ENCODE measurements at regions not wholly inside any gene's neighbourhood (a gene's known extent, or its start where the extent isn't known, plus 50 kb on each side); places are given as distances from the start of the nearest gene placed in this dataset.
"Not testable (repeated sequence)": the region's sequence is repeated elsewhere in the genome, so short reads cannot be mapped to it uniquely, and the experiment has no call there.

- H3K4me1 ChIP-seq (ENCODE audit: control insufficient read depth, insufficient read depth, low read length); H3K27ac ChIP-seq (ENCODE audit: extremely low read depth, low read depth, low read length); CTCF ChIA-PET; H3K36me3 ChIP-seq (ENCODE audit: control insufficient read depth in 2 of 2, insufficient read depth in 1 of 2, low read length in 2 of 2); POLR2A ChIA-PET; H3K4me3 ChIP-seq (ENCODE audit: low read depth, low read length); H3K9me3 ChIP-seq (ENCODE audit: control insufficient read depth, insufficient read depth, low read depth, low read length): not testable (repeated sequence)
Observed at GRCh38 chr21:8377093-8377841, 2144.1 kb upstream of the TPTE start.

GRCh38 chr21:8380419-8381079 is 2140.8 kb upstream of the TPTE start:
- CTCF ChIA-PET; H3K27ac ChIP-seq (ENCODE audit: extremely low read depth, low read depth, low read length); POLR2A ChIA-PET; H3K9me3 ChIP-seq (ENCODE audit: control insufficient read depth, insufficient read depth, low read depth, low read length); H3K4me1 ChIP-seq (ENCODE audit: control insufficient read depth, insufficient read depth, low read length); H3K36me3 ChIP-seq (ENCODE audit: control insufficient read depth in 2 of 2, insufficient read depth in 1 of 2, low read length in 2 of 2); H3K4me3 ChIP-seq (ENCODE audit: low read depth, low read length): not testable (repeated sequence)

- H3K27ac ChIP-seq (ENCODE audit: extremely low read depth, low read depth, low read length); H3K9me3 ChIP-seq (ENCODE audit: control insufficient read depth, insufficient read depth, low read depth, low read length); H3K4me3 ChIP-seq (ENCODE audit: low read depth, low read length); H3K36me3 ChIP-seq (ENCODE audit: control insufficient read depth in 2 of 2, insufficient read depth in 1 of 2, low read length in 2 of 2); H3K4me1 ChIP-seq (ENCODE audit: control insufficient read depth, insufficient read depth, low read length); POLR2A ChIA-PET; CTCF ChIA-PET: not testable (repeated sequence)
Observed at GRCh38 chr21:8388169-8388939, 2133.0 kb upstream of the TPTE start.

- H3K9me3 ChIP-seq (ENCODE audit: control insufficient read depth, insufficient read depth, low read depth, low read length); POLR2A ChIA-PET; H3K27ac ChIP-seq (ENCODE audit: extremely low read depth, low read depth, low read length); H3K4me1 ChIP-seq (ENCODE audit: control insufficient read depth, insufficient read depth, low read length); H3K36me3 ChIP-seq (ENCODE audit: control insufficient read depth in 2 of 2, insufficient read depth in 1 of 2, low read length in 2 of 2); CTCF ChIA-PET; H3K4me3 ChIP-seq (ENCODE audit: low read depth, low read length): not testable (repeated sequence)
Observed at GRCh38 chr21:8388940-8389238, 2132.5 kb upstream of the TPTE start.

- H3K4me3 ChIP-seq (ENCODE audit: low read depth, low read length); H3K4me1 ChIP-seq (ENCODE audit: control insufficient read depth, insufficient read depth, low read length); H3K27ac ChIP-seq (ENCODE audit: extremely low read depth, low read depth, low read length); CTCF ChIA-PET; H3K9me3 ChIP-seq (ENCODE audit: control insufficient read depth, insufficient read depth, low read depth, low read length); H3K36me3 ChIP-seq (ENCODE audit: control insufficient read depth in 2 of 2, insufficient read depth in 1 of 2, low read length in 2 of 2); POLR2A ChIA-PET: not testable (repeated sequence)
Observed at GRCh38 chr21:8390550-8391171, 2130.7 kb upstream of the TPTE start.

- POLR2A ChIA-PET; CTCF ChIA-PET; H3K9me3 ChIP-seq (ENCODE audit: control insufficient read depth, insufficient read depth, low read depth, low read length); H3K4me1 ChIP-seq (ENCODE audit: control insufficient read depth, insufficient read depth, low read length); H3K4me3 ChIP-seq (ENCODE audit: low read depth, low read length); H3K36me3 ChIP-seq (ENCODE audit: control insufficient read depth in 2 of 2, insufficient read depth in 1 of 2, low read length in 2 of 2); H3K27ac ChIP-seq (ENCODE audit: extremely low read depth, low read depth, low read length): not testable (repeated sequence)
Observed at GRCh38 chr21:8394380-8394779, 2127.0 kb upstream of the TPTE start.

GRCh38 chr21:8395992-8396391 is 2125.4 kb upstream of the TPTE start:
- POLR2A ChIA-PET; H3K27ac ChIP-seq (ENCODE audit: extremely low read depth, low read depth, low read length); H3K9me3 ChIP-seq (ENCODE audit: control insufficient read depth, insufficient read depth, low read depth, low read length); H3K36me3 ChIP-seq (ENCODE audit: control insufficient read depth in 2 of 2, insufficient read depth in 1 of 2, low read length in 2 of 2); H3K4me1 ChIP-seq (ENCODE audit: control insufficient read depth, insufficient read depth, low read length); CTCF ChIA-PET; H3K4me3 ChIP-seq (ENCODE audit: low read depth, low read length): not testable (repeated sequence)

- CTCF ChIA-PET, POLR2A ChIA-PET: not testable (repeated sequence)
Observed at GRCh38 chr21:8398870-8399437, 2122.4 kb upstream of the TPTE start.

GRCh38 chr21:8399866-8400265 is 2121.5 kb upstream of the TPTE start:
- H3K4me3 ChIP-seq (ENCODE audit: low read depth, low read length); POLR2A ChIA-PET; CTCF ChIA-PET: not testable (repeated sequence)

More at GRCh38 chr21:8398870-8399437, 2122.4 kb upstream of the TPTE start:
- not testable (repeated sequence) for H3K9me3 ChIP-seq (ENCODE audit: control insufficient read depth, insufficient read depth, low read depth, low read length); H3K4me1 ChIP-seq (ENCODE audit: control insufficient read depth, insufficient read depth, low read length); H3K4me3 ChIP-seq (ENCODE audit: low read depth, low read length); H3K27ac ChIP-seq (ENCODE audit: extremely low read depth, low read depth, low read length); H3K36me3 ChIP-seq (ENCODE audit: control insufficient read depth in 2 of 2, insufficient read depth in 1 of 2, low read length in 2 of 2)

GRCh38 chr21:8401799-8402198 is 2119.6 kb upstream of the TPTE start:
- H3K4me1 ChIP-seq (ENCODE audit: control insufficient read depth, insufficient read depth, low read length); H3K27ac ChIP-seq (ENCODE audit: extremely low read depth, low read depth, low read length); H3K4me3 ChIP-seq (ENCODE audit: low read depth, low read length); POLR2A ChIA-PET; CTCF ChIA-PET; H3K36me3 ChIP-seq (ENCODE audit: control insufficient read depth in 2 of 2, insufficient read depth in 1 of 2, low read length in 2 of 2); H3K9me3 ChIP-seq (ENCODE audit: control insufficient read depth, insufficient read depth, low read depth, low read length): not testable (repeated sequence)

More at GRCh38 chr21:8399866-8400265, 2121.5 kb upstream of the TPTE start:
- H3K36me3 ChIP-seq (ENCODE audit: control insufficient read depth in 2 of 2, insufficient read depth in 1 of 2, low read length in 2 of 2); H3K9me3 ChIP-seq (ENCODE audit: control insufficient read depth, insufficient read depth, low read depth, low read length); H3K4me1 ChIP-seq (ENCODE audit: control insufficient read depth, insufficient read depth, low read length); H3K27ac ChIP-seq (ENCODE audit: extremely low read depth, low read depth, low read length): not testable (repeated sequence)

GRCh38 chr21:8406331-8406730 is 2115.1 kb upstream of the TPTE start:
- H3K9me3 ChIP-seq (ENCODE audit: control insufficient read depth, insufficient read depth, low read depth, low read length); H3K36me3 ChIP-seq (ENCODE audit: control insufficient read depth in 2 of 2, insufficient read depth in 1 of 2, low read length in 2 of 2); POLR2A ChIA-PET; CTCF ChIA-PET; H3K4me3 ChIP-seq (ENCODE audit: low read depth, low read length); H3K4me1 ChIP-seq (ENCODE audit: control insufficient read depth, insufficient read depth, low read length); H3K27ac ChIP-seq (ENCODE audit: extremely low read depth, low read depth, low read length): not testable (repeated sequence)
